Trophoblast cell (in vitro differentiated cells and primary cell): ENCODE measurements at regions not wholly inside any gene's neighbourhood (a gene's known extent, or its start where the extent isn't known, plus 50 kb on each side); places are given as distances from the start of the nearest gene placed in this dataset.

Source experiments
- DNase-seq, 2 donors: peaks; one replicate each; pipeline ENCODE4 v3.0.0-alpha.2; 2016
- H2AFZ ChIP-seq: 2 replicates; pipeline ENCODE4 v1.6.1; 2013; ENCODE audit warnings: low read length, moderate library complexity, mild to moderate bottlenecking; ENCODE audit not compliant: insufficient read depth, poor library complexity
- H2AK5ac ChIP-seq: 2 replicates; pipeline ENCODE4 v1.6.1; 2013; ENCODE audit warnings: mild to moderate bottlenecking, low read length
- H2BK120ac ChIP-seq: 2 replicates; pipeline ENCODE4 v1.6.1; 2013; ENCODE audit warnings: low read length, mild to moderate bottlenecking, moderate library complexity; ENCODE audit not compliant: insufficient read depth, poor library complexity
- H2BK12ac ChIP-seq: 2 replicates; pipeline ENCODE4 v1.6.1; 2013; ENCODE audit warnings: mild to moderate bottlenecking, low read length, moderate library complexity
- H2BK5ac ChIP-seq: 2 replicates; pipeline ENCODE4 v1.6.1; 2013; ENCODE audit warnings: low read length, low read depth, moderate library complexity, mild to moderate bottlenecking; ENCODE audit not compliant: poor library complexity
- H3K14ac ChIP-seq: 2 replicates; pipeline ENCODE4 v1.6.1; 2013; ENCODE audit warnings: mild to moderate bottlenecking, low read length
- H3K18ac ChIP-seq: 2 replicates; pipeline ENCODE4 v1.6.1; 2013; ENCODE audit warnings: mild to moderate bottlenecking, low read length
- H3K23ac ChIP-seq: 2 replicates; pipeline ENCODE4 v1.6.1; 2013; ENCODE audit warnings: low read length
- H3K27ac ChIP-seq: 2 replicates; pipeline ENCODE4 v1.5.1; 2013; ENCODE audit warnings: low read depth, mild to moderate bottlenecking, inconsistent platforms, low read length, moderate library complexity
- H3K27me3 ChIP-seq: 2 replicates; pipeline ENCODE4 v1.6.1; 2013; ENCODE audit warnings: inconsistent platforms, mild to moderate bottlenecking, low read length, moderate library complexity; ENCODE audit not compliant: insufficient read depth
- H3K36me3 ChIP-seq, 2 experiments: 1 replicate in 1 of 2; 2 replicates in 1 of 2; pipeline ENCODE4 v1.6.1; 2013; ENCODE audit warnings: low read length in 2 of 2, mild to moderate bottlenecking in 2 of 2, moderate library complexity in 1 of 2; ENCODE audit not compliant: insufficient read depth in 2 of 2, control insufficient read depth in 1 of 2
- H3K4ac ChIP-seq: 2 replicates; pipeline ENCODE4 v1.6.1; 2013; ENCODE audit warnings: low read depth, mild to moderate bottlenecking, low read length, moderate library complexity
- H3K4me1 ChIP-seq, 2 experiments: 1 replicate in 1 of 2; 2 replicates in 1 of 2; pipeline ENCODE4 v1.6.1; 2013; ENCODE audit warnings: low read length in 2 of 2, mild to moderate bottlenecking in 2 of 2, moderate library complexity in 1 of 2; ENCODE audit not compliant: insufficient read depth in 2 of 2, control insufficient read depth in 1 of 2
- H3K4me2 ChIP-seq: 2 replicates; pipeline ENCODE4 v1.6.1; 2013; ENCODE audit warnings: inconsistent platforms, mild to moderate bottlenecking, low read length, moderate library complexity
- H3K4me3 ChIP-seq: 2 replicates; pipeline ENCODE4 v1.5.1; 2013; ENCODE audit warnings: mild to moderate bottlenecking, low read depth, low read length, inconsistent platforms
- H3K79me1 ChIP-seq: one replicate; pipeline ENCODE4 v1.6.1; 2013; ENCODE audit warnings: low read length
- H3K79me2 ChIP-seq: 2 replicates; pipeline ENCODE4 v1.6.1; 2013; ENCODE audit warnings: low read length, mild to moderate bottlenecking; ENCODE audit not compliant: control insufficient read depth, insufficient read depth, poor library complexity
- H3K9ac ChIP-seq: 2 replicates; pipeline ENCODE4 v1.6.1; 2013; ENCODE audit warnings: mild to moderate bottlenecking, low read length
- H3K9me3 ChIP-seq: 2 replicates; pipeline ENCODE4 v1.6.1; 2013; ENCODE audit warnings: low read depth, mild to moderate bottlenecking, control low read depth, inconsistent platforms, low read length; ENCODE audit not compliant: insufficient read depth
- H4K12ac ChIP-seq: 2 replicates; pipeline ENCODE4 v1.6.1; 2013; ENCODE audit warnings: low read depth, mild to moderate bottlenecking, low read length, moderate library complexity
- H4K8ac ChIP-seq: 2 replicates; pipeline ENCODE4 v1.6.1; 2013; ENCODE audit warnings: low read depth, mild to moderate bottlenecking, low read length, moderate library complexity
- H4K91ac ChIP-seq: one replicate; pipeline ENCODE4 v1.6.1; 2013; ENCODE audit warnings: low read depth, mild to moderate bottlenecking, low read length, moderate library complexity
- WGBS: extraction: QIAGEN DNeasy Blood & Tissue Kit; methylation state at CpG from one replicate; pipeline ENCODE4 v1.1.7; 2013; ENCODE audit warnings: missing lambda C conversion rate; ENCODE audit not compliant: insufficient read length, insufficient coverage; ENCODE audit errors: extremely low coverage; 5-methylcytosine and 5-hydroxymethylcytosine counted together

GRCh38 chr15:58293622-58294550, 137.9 kb upstream of the LIPC start:
- WGBS = no CpG with 5 or more reads among the region's 8 CpGs
- Histone ChIP-seq H3K4me1 (peaks cover 0 to 3% of the 10 kb centered on the region in 2 experiments), H3K27me3 (no peaks in the 10 kb centered on the region), H2BK12ac (no peak overlapping the region), H3K36me3 (no peaks in the 10 kb centered on the region), H3K9ac (no peak overlapping the region), H4K8ac (no peak overlapping the region), H3K9me3 (no peaks in the 10 kb centered on the region), H3K4me3 (no peak overlapping the region), H3K23ac (no peak overlapping the region), H4K91ac (no peak overlapping the region), H2AFZ (no peak overlapping the region), H2BK5ac (no peak overlapping the region), H2BK120ac (no peak overlapping the region), H3K18ac (no peak overlapping the region), H4K12ac (no peak overlapping the region), H3K14ac (no peak overlapping the region), H2AK5ac (no peak overlapping the region), H3K4me2 (no peak overlapping the region), H3K79me1 (no peaks in the 10 kb centered on the region), H3K4ac (no peak overlapping the region), H3K27ac (no peak overlapping the region), H3K79me2 (no peaks in the 10 kb centered on the region)
- DNase-seq = peak in 1 of 2 donors; percentile 36

DNA sequence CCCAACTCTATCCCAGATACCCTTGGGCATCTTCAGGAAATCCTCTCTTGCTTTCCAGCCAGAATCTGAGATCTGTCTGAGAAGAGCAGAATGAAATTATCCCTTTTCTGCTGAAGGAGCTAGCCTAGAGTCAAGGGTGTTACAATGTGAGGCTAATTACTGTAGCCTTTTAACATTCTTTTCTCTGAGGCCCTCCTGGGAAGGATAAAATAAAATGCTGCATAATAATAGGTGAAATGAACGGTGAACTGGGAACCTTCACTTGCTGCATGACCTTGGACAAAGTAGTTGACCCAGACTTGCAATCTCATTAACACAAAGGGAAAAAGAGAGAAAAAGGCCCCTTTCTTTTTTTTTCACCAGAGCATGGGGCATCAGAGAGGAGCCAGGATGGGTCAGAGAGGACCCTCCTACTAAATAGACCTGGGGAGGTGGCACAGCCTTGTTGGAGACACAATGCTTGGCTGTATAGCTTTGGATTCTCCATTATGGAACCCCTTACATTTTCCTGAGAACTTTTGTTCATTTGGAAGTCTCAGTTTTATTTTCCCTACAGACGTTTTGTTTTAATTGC, 137.0 kb upstream of the LIPC start:
- H3K27ac ChIP-seq = no peak overlapping the region
- H3K4me3 ChIP-seq = no peak overlapping the region
- WGBS = no CpG with 5 or more reads among the region's 2 CpGs

GRCh38 chr15:58295637-58296215, 136.1 kb upstream of the LIPC start:
- Histone ChIP-seq H3K27ac (no peak overlapping the region), H3K4me1 (peaks cover 0 to 8% of the 10 kb centered on the region in 2 experiments), H3K4ac (no peak overlapping the region), H3K9me3 (no peaks in the 10 kb centered on the region), H3K23ac (no peak overlapping the region), H4K12ac (no peak overlapping the region), H2AK5ac (no peak overlapping the region), H4K91ac (no peak overlapping the region), H3K27me3 (no peaks in the 10 kb centered on the region), H2BK120ac (no peak overlapping the region), H3K36me3 (no peaks in the 10 kb centered on the region), H2BK12ac (no peak overlapping the region), H3K4me3 (no peak overlapping the region), H3K14ac (no peak overlapping the region), H4K8ac (no peak overlapping the region), H3K9ac (no peak overlapping the region), H3K79me2 (no peaks in the 10 kb centered on the region), H3K18ac (no peak overlapping the region), H3K79me1 (no peaks in the 10 kb centered on the region), H2BK5ac (no peak overlapping the region), H2AFZ (no peak overlapping the region), H3K4me2 (no peak overlapping the region)
- WGBS = no CpG with 5 or more reads among the region's 7 CpGs
- DNase-seq = no peak

More for the DNA sequence above, 137.0 kb upstream of the LIPC start:
- H3K18ac ChIP-seq = no peak overlapping the region
- no peak overlapping the region for H2AK5ac ChIP-seq
- H3K23ac ChIP-seq = no peak overlapping the region
- no peak overlapping the region for H3K4ac ChIP-seq
- H2AFZ ChIP-seq = no peak overlapping the region
- H4K8ac ChIP-seq = no peak overlapping the region
- H3K36me3 ChIP-seq = no peaks in the 10 kb centered on the region
- H4K12ac ChIP-seq = no peak overlapping the region
- H3K4me2 ChIP-seq = no peak overlapping the region
- no peak overlapping the region for H2BK120ac ChIP-seq
- H3K4me1 ChIP-seq = peaks cover 0 to 8% of the 10 kb centered on the region in 2 experiments
- no peaks in the 10 kb centered on the region for H3K79me2 ChIP-seq
- no peak overlapping the region for H2BK12ac ChIP-seq
- no peak overlapping the region for H3K14ac ChIP-seq
- no peak for DNase-seq
- no peak overlapping the region for H4K91ac ChIP-seq
- H3K9me3 ChIP-seq = no peaks in the 10 kb centered on the region
- H2BK5ac ChIP-seq = no peak overlapping the region
- no peaks in the 10 kb centered on the region for H3K79me1 ChIP-seq
- H3K27me3 ChIP-seq = no peaks in the 10 kb centered on the region
- no peak overlapping the region for H3K9ac ChIP-seq

DNA sequence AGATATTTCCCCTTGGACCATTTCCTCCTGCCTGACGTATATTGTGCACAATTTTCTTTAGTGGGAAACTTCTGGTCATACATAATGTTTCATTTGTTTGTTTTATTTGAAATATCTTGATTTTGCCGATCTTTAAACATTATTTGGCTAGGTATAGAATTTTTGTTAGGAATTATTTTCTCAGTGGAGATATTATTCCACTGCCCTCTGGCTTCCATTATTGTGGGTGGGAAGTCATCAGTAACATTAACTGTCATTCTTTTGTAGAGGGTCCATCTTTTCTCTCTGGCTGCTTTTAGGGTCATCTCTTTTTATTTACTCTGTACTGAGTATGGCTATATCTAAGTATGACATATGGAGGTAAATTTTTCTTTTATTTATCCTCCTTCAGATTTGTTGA, 135.5 kb upstream of the LIPC start:
- Histone ChIP-seq H3K36me3 (no peaks in the 10 kb centered on the region), H3K9me3 (no peaks in the 10 kb centered on the region), H3K18ac (no peak overlapping the region), H2AFZ (no peak overlapping the region), H2BK5ac (no peak overlapping the region), H3K27me3 (no peaks in the 10 kb centered on the region), H3K9ac (no peak overlapping the region), H3K4me1 (peaks cover 0 to 8% of the 10 kb centered on the region in 2 experiments), H3K4ac (no peak overlapping the region), H3K79me1 (no peaks in the 10 kb centered on the region), H4K12ac (no peak overlapping the region), H3K14ac (no peak overlapping the region), H4K8ac (no peak overlapping the region), H2BK12ac (no peak overlapping the region), H3K79me2 (no peaks in the 10 kb centered on the region), H3K23ac (no peak overlapping the region), H2BK120ac (no peak overlapping the region), H3K4me2 (no peak overlapping the region), H2AK5ac (no peak overlapping the region), H3K27ac (no peak overlapping the region), H4K91ac (no peak overlapping the region), H3K4me3 (no peak overlapping the region)
- no peak for DNase-seq
- no CpG with 5 or more reads among the region's 2 CpGs for WGBS
